Trophoblast cell (in vitro differentiated cells and primary cell): ENCODE measurements at regions not wholly inside any gene's neighbourhood (a gene's known extent, or its start where the extent isn't known, plus 50 kb on each side); places are given as distances from the start of the nearest gene placed in this dataset.

Experiments used
- DNase-seq, 2 donors: peaks; one replicate each; pipeline ENCODE4 v3.0.0-alpha.2; 2016
- H2AFZ ChIP-seq: 2 replicates; pipeline ENCODE4 v1.6.1; 2013; ENCODE audit warnings: low read length, moderate library complexity, mild to moderate bottlenecking; ENCODE audit not compliant: insufficient read depth, poor library complexity
- H2AK5ac ChIP-seq: 2 replicates; pipeline ENCODE4 v1.6.1; 2013; ENCODE audit warnings: mild to moderate bottlenecking, low read length
- H2BK120ac ChIP-seq: 2 replicates; pipeline ENCODE4 v1.6.1; 2013; ENCODE audit warnings: low read length, mild to moderate bottlenecking, moderate library complexity; ENCODE audit not compliant: insufficient read depth, poor library complexity
- H2BK12ac ChIP-seq: 2 replicates; pipeline ENCODE4 v1.6.1; 2013; ENCODE audit warnings: mild to moderate bottlenecking, low read length, moderate library complexity
- H2BK5ac ChIP-seq: 2 replicates; pipeline ENCODE4 v1.6.1; 2013; ENCODE audit warnings: low read length, low read depth, moderate library complexity, mild to moderate bottlenecking; ENCODE audit not compliant: poor library complexity
- H3K14ac ChIP-seq: 2 replicates; pipeline ENCODE4 v1.6.1; 2013; ENCODE audit warnings: mild to moderate bottlenecking, low read length
- H3K18ac ChIP-seq: 2 replicates; pipeline ENCODE4 v1.6.1; 2013; ENCODE audit warnings: mild to moderate bottlenecking, low read length
- H3K23ac ChIP-seq: 2 replicates; pipeline ENCODE4 v1.6.1; 2013; ENCODE audit warnings: low read length
- H3K27ac ChIP-seq: 2 replicates; pipeline ENCODE4 v1.5.1; 2013; ENCODE audit warnings: low read depth, mild to moderate bottlenecking, inconsistent platforms, low read length, moderate library complexity
- H3K27me3 ChIP-seq: 2 replicates; pipeline ENCODE4 v1.6.1; 2013; ENCODE audit warnings: inconsistent platforms, mild to moderate bottlenecking, low read length, moderate library complexity; ENCODE audit not compliant: insufficient read depth
- H3K36me3 ChIP-seq, 2 experiments: 1 replicate in 1 of 2; 2 replicates in 1 of 2; pipeline ENCODE4 v1.6.1; 2013; ENCODE audit warnings: low read length in 2 of 2, mild to moderate bottlenecking in 2 of 2, moderate library complexity in 1 of 2; ENCODE audit not compliant: insufficient read depth in 2 of 2, control insufficient read depth in 1 of 2
- H3K4ac ChIP-seq: 2 replicates; pipeline ENCODE4 v1.6.1; 2013; ENCODE audit warnings: low read depth, mild to moderate bottlenecking, low read length, moderate library complexity
- H3K4me1 ChIP-seq, 2 experiments: 1 replicate in 1 of 2; 2 replicates in 1 of 2; pipeline ENCODE4 v1.6.1; 2013; ENCODE audit warnings: low read length in 2 of 2, mild to moderate bottlenecking in 2 of 2, moderate library complexity in 1 of 2; ENCODE audit not compliant: insufficient read depth in 2 of 2, control insufficient read depth in 1 of 2
- H3K4me2 ChIP-seq: 2 replicates; pipeline ENCODE4 v1.6.1; 2013; ENCODE audit warnings: inconsistent platforms, mild to moderate bottlenecking, low read length, moderate library complexity
- H3K4me3 ChIP-seq: 2 replicates; pipeline ENCODE4 v1.5.1; 2013; ENCODE audit warnings: mild to moderate bottlenecking, low read depth, low read length, inconsistent platforms
- H3K79me1 ChIP-seq: one replicate; pipeline ENCODE4 v1.6.1; 2013; ENCODE audit warnings: low read length
- H3K79me2 ChIP-seq: 2 replicates; pipeline ENCODE4 v1.6.1; 2013; ENCODE audit warnings: low read length, mild to moderate bottlenecking; ENCODE audit not compliant: control insufficient read depth, insufficient read depth, poor library complexity
- H3K9ac ChIP-seq: 2 replicates; pipeline ENCODE4 v1.6.1; 2013; ENCODE audit warnings: mild to moderate bottlenecking, low read length
- H3K9me3 ChIP-seq: 2 replicates; pipeline ENCODE4 v1.6.1; 2013; ENCODE audit warnings: low read depth, mild to moderate bottlenecking, control low read depth, inconsistent platforms, low read length; ENCODE audit not compliant: insufficient read depth
- H4K12ac ChIP-seq: 2 replicates; pipeline ENCODE4 v1.6.1; 2013; ENCODE audit warnings: low read depth, mild to moderate bottlenecking, low read length, moderate library complexity
- H4K8ac ChIP-seq: 2 replicates; pipeline ENCODE4 v1.6.1; 2013; ENCODE audit warnings: low read depth, mild to moderate bottlenecking, low read length, moderate library complexity
- H4K91ac ChIP-seq: one replicate; pipeline ENCODE4 v1.6.1; 2013; ENCODE audit warnings: low read depth, mild to moderate bottlenecking, low read length, moderate library complexity
- WGBS: extraction: QIAGEN DNeasy Blood & Tissue Kit; methylation state at CpG from one replicate; pipeline ENCODE4 v1.1.7; 2013; ENCODE audit warnings: missing lambda C conversion rate; ENCODE audit not compliant: insufficient read length, insufficient coverage; ENCODE audit errors: extremely low coverage; 5-methylcytosine and 5-hydroxymethylcytosine counted together

DNA sequence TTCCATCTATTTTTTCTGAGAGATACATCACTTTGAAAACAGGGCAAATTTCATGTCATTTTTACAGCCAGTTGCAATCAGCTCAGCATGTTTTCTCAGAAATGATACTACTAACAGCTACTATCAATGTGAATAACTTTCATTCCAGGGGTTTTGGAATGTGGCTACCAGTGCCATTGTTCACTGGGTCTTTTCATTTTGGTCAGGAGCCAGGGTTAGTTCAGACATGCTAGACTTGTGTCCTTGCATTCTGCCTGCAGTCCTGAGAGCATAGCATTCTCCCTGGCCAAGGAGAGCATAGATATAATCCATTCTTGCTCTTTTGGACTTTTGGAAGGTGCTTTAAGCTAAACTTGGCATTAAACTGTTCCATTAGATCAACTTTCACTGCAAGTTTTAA, 160.9 kb upstream of the NEBL start:
- Histone ChIP-seq H3K18ac (no peak overlapping the region), H4K12ac (no peak overlapping the region), H3K23ac (no peak overlapping the region), H2BK5ac (no peak overlapping the region), H3K27ac (no peak overlapping the region), H3K4ac (no peak overlapping the region), H4K91ac (no peak overlapping the region), H3K14ac (no peak overlapping the region), H3K9me3 (no peaks in the 10 kb centered on the region), H4K8ac (no peak overlapping the region), H3K4me3 (no peak overlapping the region), H3K36me3 (no peaks in the 10 kb centered on the region), H2AFZ (no peak overlapping the region), H3K9ac (no peak overlapping the region), H2AK5ac (no peak overlapping the region), H2BK120ac (no peak overlapping the region), H2BK12ac (no peak overlapping the region), H3K79me2 (no peaks in the 10 kb centered on the region), H3K79me1 (no peaks in the 10 kb centered on the region), H3K4me1 (no peaks in the 10 kb centered on the region), H3K27me3 (no peaks in the 10 kb centered on the region), H3K4me2 (no peak overlapping the region)
- DNase-seq = peak; percentile 51 to 85

DNA sequence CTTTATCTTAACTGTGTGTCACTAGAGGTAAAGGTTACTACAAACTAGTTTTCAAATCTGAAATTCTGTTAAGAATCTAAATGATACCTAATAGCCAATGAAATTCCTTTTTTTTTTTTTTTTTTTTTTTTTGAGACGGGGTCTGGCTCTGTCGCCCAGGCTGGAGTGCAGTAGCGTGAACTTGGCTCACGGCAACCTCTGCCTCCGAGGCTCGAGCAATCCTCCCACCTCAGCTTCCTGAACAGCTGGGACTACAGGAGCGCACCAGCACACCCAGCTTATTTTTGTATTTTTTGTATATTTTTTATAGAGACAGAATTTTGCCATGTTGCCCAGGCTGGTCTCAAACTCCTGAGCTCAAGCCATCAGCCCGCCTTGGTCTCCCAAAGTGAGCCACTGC, 160.3 kb upstream of the NEBL start:
- H3K79me1 ChIP-seq = no peaks in the 10 kb centered on the region
- H3K4me1 ChIP-seq = no peaks in the 10 kb centered on the region
- H4K8ac ChIP-seq = no peak overlapping the region
- H3K9ac ChIP-seq = no peak overlapping the region
- no peak overlapping the region for H2BK120ac ChIP-seq
- H3K23ac ChIP-seq = no peak overlapping the region
- no peak overlapping the region for H2AFZ ChIP-seq
- no peak overlapping the region for H3K4me2 ChIP-seq
- no peaks in the 10 kb centered on the region for H3K27me3 ChIP-seq
- H3K14ac ChIP-seq = no peak overlapping the region
- no peaks in the 10 kb centered on the region for H3K79me2 ChIP-seq
- H2BK5ac ChIP-seq = no peak overlapping the region
- no peak overlapping the region for H4K12ac ChIP-seq
- no peak overlapping the region for H3K4me3 ChIP-seq
- no peak overlapping the region for H3K18ac ChIP-seq
- WGBS = no CpG with 5 or more reads among the region's 8 CpGs
- H3K27ac ChIP-seq = no peak overlapping the region
- H3K9me3 ChIP-seq = no peaks in the 10 kb centered on the region
- H3K4ac ChIP-seq = no peak overlapping the region
- no peak for DNase-seq
- no peak overlapping the region for H2BK12ac ChIP-seq
- H3K36me3 ChIP-seq = no peaks in the 10 kb centered on the region
- no peak overlapping the region for H4K91ac ChIP-seq
- no peak overlapping the region for H2AK5ac ChIP-seq

DNA sequence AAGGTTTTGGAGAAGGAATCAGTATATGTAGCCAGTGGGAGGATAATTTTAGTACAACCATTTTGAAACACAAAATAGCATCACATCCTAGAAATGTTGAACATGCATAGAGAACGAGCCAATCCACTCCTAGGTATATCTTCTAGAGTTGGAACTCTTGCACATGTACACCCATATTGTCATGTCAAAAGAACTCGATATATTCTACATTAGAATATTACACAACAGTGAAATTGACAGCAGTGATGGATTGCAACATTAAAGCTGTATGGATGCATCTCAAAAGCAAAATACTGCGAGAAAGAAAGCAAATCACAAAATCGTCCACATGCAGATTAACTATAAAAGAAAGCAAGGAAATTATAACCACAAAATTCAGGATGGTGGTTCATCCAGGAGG, 159.3 kb upstream of the NEBL start:
- no peak overlapping the region for H2BK12ac ChIP-seq
- no peak overlapping the region for H3K4ac ChIP-seq
- no peak overlapping the region for H4K12ac ChIP-seq

DNA sequence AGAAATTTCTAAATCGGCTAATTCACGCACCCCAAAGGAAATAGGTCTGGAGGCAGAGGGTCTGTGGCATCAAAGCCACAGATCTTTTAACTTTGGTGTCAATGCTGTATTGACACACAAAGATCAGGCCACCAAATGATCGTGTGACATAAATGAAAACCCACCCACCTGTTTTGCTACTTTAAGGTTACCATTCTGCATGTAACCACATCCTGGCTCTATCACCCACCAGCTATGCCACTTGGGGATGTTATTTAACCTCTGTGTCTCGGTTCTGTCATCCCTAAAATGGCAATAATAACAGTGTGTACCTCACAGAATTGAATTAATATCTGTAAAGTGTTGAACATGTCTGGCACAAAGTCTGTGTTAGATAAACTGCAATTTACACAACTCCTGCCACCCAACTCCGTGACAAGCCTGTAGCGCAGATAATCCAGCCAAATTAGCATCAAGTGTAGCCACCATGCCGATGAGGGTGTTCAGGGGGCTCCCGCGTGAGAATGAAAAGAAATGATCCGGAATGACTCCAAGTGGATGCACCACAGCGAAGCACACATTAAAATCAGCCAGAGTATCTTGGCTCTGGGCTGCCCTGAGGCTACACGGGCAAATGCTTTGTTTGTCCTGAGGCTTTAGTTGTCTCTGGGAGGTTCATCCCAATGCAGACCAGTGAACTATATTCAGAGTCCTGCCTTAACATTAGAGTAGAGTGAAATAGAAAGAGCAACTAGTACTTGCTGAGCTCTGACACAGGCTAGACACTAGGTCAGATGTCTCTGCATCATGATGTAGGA, 158.4 kb upstream of the NEBL start:
- Histone ChIP-seq H3K27me3 (no peaks in the 10 kb centered on the region), H2AK5ac (no peak overlapping the region), H2BK120ac (no peak overlapping the region), H3K79me2 (no peaks in the 10 kb centered on the region), H3K36me3 (no peaks in the 10 kb centered on the region), H4K91ac (no peak overlapping the region), H3K18ac (no peak overlapping the region), H4K12ac (no peak overlapping the region), H2BK12ac (no peak overlapping the region), H3K4me1 (no peaks in the 10 kb centered on the region), H4K8ac (no peak overlapping the region), H3K4me2 (no peak overlapping the region), H3K27ac (no peak overlapping the region), H2BK5ac (no peak overlapping the region), H3K4ac (no peak overlapping the region), H3K79me1 (no peaks in the 10 kb centered on the region), H3K9ac (no peak overlapping the region), H3K9me3 (no peaks in the 10 kb centered on the region), H2AFZ (no peak overlapping the region), H3K23ac (no peak overlapping the region), H3K14ac (no peak overlapping the region), H3K4me3 (no peak overlapping the region)
- peak in 1 of 2 donors; percentile 54 for DNase-seq
- no CpG with 5 or more reads among the region's 12 CpGs for WGBS

More for the DNA sequence above, 159.3 kb upstream of the NEBL start:
- WGBS = no CpG with 5 or more reads among the region's 4 CpGs
- H4K91ac ChIP-seq = no peak overlapping the region
- H3K23ac ChIP-seq = no peak overlapping the region
- peak; percentile 24 to 79 for DNase-seq
- H3K9me3 ChIP-seq = no peaks in the 10 kb centered on the region
- no peak overlapping the region for H2BK120ac ChIP-seq
- H2BK5ac ChIP-seq = no peak overlapping the region
- no peak overlapping the region for H3K4me2 ChIP-seq
- no peak overlapping the region for H3K27ac ChIP-seq
- H3K14ac ChIP-seq = no peak overlapping the region
- no peak overlapping the region for H3K18ac ChIP-seq
- no peak overlapping the region for H3K4me3 ChIP-seq
- no peak overlapping the region for H3K9ac ChIP-seq
- H4K8ac ChIP-seq = no peak overlapping the region
- no peak overlapping the region for H2AFZ ChIP-seq
- no peaks in the 10 kb centered on the region for H3K36me3 ChIP-seq
- no peaks in the 10 kb centered on the region for H3K4me1 ChIP-seq
- H2AK5ac ChIP-seq = no peak overlapping the region
- H3K79me2 ChIP-seq = no peaks in the 10 kb centered on the region
- H3K27me3 ChIP-seq = no peaks in the 10 kb centered on the region
- no peaks in the 10 kb centered on the region for H3K79me1 ChIP-seq
